GM18870 (cell line): ENCODE measurements at regions not wholly inside any gene's neighbourhood (a gene's known extent, or its start where the extent isn't known, plus 50 kb on each side); places are given as distances from the start of the nearest gene placed in this dataset.
"Not testable (repeated sequence)": the region's sequence is repeated elsewhere in the genome, so short reads cannot be mapped to it uniquely, and the experiment has no call there.

Experiments
- ATAC-seq: cut with Tn5 transposase; IDR thresholded peaks from one replicate; pipeline ENCODE4 v1.9.1; 2021; ENCODE audit warnings: moderate library complexity; ENCODE audit not compliant: unreplicated experiment

DNA sequence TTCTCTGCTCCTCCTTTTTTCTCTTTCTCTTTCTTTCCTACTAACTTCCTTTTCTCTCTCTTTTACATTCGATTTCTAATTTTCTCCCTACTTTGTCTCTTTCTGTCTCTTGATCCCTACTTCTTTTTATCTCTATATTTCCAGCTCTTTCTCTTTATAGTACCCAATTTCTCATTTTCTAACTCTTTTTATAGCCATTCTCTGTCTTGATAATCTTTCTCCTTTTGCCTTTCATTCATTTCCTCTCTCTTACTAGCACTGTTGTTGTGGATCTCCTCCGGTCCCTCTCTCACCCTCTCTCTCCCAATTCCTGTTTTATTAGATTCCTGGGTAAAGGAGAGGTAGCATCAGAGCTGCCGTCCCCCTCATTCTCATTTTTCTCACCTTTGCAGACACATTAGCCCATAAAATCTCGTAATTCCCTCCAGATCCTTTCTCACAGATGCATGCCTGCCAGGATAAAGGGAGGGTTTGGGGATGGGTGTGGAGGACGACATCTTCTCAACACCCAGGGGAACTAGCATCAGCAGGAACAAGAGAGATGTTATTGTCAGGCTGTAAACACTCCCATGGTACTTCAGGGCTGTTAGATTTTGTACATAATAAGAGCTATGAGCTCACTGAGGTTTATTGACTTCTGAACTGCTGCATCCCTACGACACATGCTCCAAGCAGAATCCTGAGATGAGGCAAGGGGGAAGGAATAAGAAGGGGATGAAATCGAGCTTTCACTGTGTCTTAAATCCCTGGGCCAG, 159.0 kb upstream of the GALNT2 start:
- ATAC-seq: no peak

- no peak for ATAC-seq
These were observed 158.3 kb upstream of the GALNT2 start for GRCh38 chr1:229908689-229909088.

DNA sequence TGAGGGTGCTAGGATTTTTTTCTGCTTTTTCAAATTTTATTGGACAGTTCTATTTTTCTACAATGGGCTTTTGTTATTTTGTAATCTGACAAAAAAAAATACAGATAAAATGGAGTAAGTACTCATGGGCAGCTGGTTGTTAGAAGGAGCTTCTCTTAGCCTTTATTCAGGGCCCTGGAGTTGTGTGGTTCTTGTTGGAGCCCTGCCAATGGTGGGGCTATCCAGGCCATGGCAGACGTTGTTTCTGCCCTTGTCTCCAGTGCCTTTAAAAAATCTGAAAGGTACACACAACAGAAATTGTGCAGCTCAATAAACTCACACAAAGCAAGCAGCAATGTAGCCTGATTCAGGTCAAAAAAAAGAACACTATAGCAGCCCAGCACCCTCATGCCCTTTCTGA, 153.5 kb upstream of the GALNT2 start:
- ATAC-seq: no peak

GRCh38 chr1:229919488-229919887, 147.6 kb upstream of the GALNT2 start:
- not testable (repeated sequence) for ATAC-seq

- ATAC-seq: no peak
These were observed 146.4 kb upstream of the GALNT2 start for GRCh38 chr1:229920683-229921082.

DNA sequence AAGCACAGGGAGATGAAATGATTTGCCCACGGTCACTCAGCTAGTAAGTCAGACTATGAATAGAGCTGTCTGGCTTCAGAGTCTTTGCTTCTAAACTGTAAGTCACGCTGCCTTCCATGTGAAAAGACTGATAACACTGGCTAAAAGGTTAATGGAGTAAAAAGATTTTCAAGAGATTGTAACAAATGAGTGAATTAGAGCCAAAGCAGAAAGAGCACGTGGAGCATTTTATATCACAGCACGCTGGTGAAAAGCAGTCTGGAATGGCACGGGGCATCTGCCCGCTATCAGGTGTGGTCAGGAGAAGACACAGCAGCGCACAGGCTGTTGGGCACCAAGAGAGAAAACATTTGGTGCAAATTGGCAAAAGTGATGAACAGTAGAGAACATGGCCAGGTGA, 144.8 kb upstream of the GALNT2 start:
- ATAC-seq: no peak

DNA sequence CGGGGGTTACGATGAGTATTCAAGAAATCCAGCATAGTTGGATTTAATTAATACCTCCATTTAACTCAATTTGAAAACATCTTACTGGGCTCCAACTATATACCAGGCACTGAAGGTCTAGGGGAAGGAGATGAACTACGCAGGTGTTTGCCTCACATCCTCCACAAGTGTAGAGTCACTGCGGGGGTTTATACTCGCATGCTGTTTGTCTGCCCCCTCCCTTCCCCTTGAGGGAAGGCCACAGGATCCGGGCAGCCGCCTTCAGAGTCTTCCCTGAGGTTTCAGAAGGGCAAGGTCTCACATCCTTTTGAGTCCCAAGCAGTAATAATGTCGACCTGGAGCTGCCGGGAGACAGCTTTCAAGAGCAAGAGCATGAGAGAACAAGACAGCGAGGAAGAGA, 142.4 kb upstream of the GALNT2 start:
- no peak for ATAC-seq

- ATAC-seq: no peak
These were observed 138.3 kb upstream of the GALNT2 start for GRCh38 chr1:229928767-229929166.

DNA sequence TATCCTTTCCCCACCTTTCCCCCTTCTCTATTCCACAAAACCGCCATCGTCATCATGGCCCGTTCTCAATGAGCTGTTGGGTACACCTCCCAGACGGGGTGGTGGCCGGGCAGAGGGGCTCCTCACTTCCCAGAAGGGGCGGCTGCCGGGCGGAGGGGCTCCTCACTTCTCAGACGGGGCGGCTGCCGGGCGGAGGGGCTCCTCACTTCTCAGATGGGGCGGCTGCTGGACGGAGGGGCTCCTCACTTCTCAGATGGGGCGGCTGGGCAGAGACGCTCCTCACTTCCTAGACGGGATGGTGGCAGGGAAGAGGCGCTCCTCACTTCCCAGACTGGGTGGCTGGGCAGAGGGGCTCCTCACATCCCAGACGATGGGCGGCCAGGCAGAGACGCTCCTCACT, 135.3 kb upstream of the GALNT2 start:
- ATAC-seq: not testable (repeated sequence)

GRCh38 chr1:229935157-229935556, 131.9 kb upstream of the GALNT2 start:
- ATAC-seq: not testable (repeated sequence)

DNA sequence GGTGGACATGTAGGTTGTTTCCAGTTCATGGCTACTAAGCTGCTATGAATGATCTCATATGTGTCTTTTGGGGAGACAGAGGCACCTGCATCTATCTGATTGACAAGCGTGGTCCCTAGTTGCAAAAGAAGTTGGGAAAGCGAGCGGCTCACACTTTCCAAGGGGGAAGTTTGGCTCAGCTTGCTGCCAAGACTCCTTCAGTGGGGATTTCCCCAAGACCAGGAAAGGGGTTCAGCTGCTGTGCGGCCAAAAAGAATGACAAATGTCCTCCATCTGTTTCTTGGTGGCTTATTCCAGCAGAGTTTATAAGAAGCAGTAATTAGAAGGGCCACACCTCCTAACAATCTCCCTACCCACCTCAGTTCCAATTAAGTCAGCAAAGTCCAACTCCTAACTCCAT, 128.5 kb upstream of the GALNT2 start:
- no peak for ATAC-seq

DNA sequence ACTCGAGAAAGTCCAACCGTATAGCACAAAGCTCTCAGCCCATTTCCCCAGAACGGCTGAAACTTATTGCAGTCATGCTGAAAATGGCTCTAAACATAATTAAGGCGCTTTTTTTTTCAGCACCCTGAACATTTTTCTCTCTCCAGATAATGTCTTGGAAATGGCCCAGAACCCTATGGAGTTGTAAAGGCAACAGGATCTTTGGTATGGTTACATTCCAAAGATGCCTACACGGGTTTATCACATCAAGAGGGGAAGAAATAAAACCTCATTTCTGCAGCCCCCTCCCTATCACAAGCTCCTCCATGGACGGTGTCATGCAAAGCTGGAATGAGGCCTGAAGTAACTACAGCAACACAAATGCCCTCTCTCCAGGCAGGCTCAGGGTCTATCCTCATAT, 126.4 kb upstream of the GALNT2 start:
- no peak for ATAC-seq

GRCh38 chr1:229941160-229941559, 125.9 kb upstream of the GALNT2 start:
- no peak for ATAC-seq

GRCh38 chr1:229941831-229942230, 125.2 kb upstream of the GALNT2 start:
- ATAC-seq: no peak

GRCh38 chr1:229942501-229942900, 124.5 kb upstream of the GALNT2 start:
- no peak for ATAC-seq

- no peak for ATAC-seq
These were observed 123.8 kb upstream of the GALNT2 start for GRCh38 chr1:229943148-229943714.

GRCh38 chr1:229943988-229944743, 122.9 kb upstream of the GALNT2 start:
- ATAC-seq: no peak

GRCh38 chr1:229945795-229946194, 121.2 kb upstream of the GALNT2 start:
- no peak for ATAC-seq

- no peak for ATAC-seq
These were observed 119.1 kb upstream of the GALNT2 start for GRCh38 chr1:229947968-229948367.

DNA sequence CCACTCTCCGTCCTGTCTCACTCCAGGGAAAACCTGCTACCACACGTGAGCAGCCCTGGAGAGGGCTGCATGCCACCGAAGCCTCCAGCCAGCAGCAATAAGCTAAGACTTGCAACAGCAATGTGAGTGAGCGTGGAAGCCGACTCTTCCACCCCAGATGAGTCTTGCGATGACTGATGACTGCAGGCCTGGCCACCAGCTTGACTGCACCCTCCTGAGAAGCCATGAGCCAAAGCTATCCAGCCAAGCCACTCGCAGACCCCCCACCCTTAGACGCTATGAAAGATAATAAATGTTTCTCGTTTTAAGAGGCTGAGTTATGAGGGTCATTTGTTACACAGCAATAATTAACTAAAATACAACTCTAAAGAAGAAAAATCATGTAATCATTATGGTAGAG, 118.6 kb upstream of the GALNT2 start:
- ATAC-seq: no peak

GRCh38 chr1:229949500-229949899, 117.5 kb upstream of the GALNT2 start:
- no peak for ATAC-seq

DNA sequence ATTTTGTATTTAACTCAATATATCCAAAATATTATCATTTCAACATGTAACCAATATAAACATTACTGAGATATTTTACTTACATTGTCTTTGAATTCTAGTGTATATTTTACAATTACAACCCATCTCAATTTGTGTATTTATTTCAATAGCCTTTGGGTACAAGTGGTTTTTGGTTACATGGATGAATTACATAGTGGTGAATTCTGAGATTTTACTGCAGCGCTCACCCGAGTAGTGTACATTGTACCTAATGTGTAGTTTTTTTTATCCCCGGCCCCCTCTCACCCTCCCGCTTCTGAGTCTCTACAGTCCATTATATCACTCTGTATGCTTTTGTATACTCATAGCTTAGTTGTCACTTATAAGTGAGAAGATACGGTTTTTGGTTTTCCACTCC, 117.0 kb upstream of the GALNT2 start:
- ATAC-seq: no peak
